ENCODE measurements at regions not wholly inside any gene's neighbourhood (a gene's known extent, or its start where the extent isn't known, plus 50 kb on each side); places are given as distances from the start of the nearest gene placed in this dataset.

DNA sequence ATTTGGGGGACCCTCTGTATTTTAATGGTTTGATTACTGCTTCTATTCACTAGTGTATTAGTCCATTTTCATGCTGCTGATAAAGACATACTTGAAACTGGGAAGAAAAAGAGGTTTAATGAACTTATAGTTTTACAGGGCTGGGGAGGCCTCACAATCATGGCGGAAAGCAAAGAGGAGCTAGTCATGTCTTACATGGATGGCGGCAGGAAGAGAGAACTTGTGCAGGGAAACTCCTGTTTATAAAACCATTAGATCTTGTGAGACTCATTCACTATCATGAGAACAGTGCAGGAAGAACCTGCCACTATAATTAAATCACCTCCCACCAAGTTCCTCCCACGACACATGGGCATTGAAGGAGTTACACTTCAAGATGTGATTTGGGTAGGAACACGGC is 464.5 kb upstream of the RGS18 start:
- Histone ChIP-seq H3K4me1 (no peaks in the 10 kb centered on the region), H3K4me3 (no peak overlapping the region), H3K36me3 (no peaks in the 10 kb centered on the region), H3K9me3 (no peaks in the 10 kb centered on the region), H3K27me3 (no peaks in the 10 kb centered on the region), H3K27ac (no peak overlapping the region)
- intact Hi-C loops (cut with DNase I) = loop anchor here (5.0 kb wide), 1 partner anchor 1131 kb away; no protein-coding TSS in a partner anchor
- TF ChIP-seq POLR2AphosphoS5 (IDR thresholded peaks at IDR 0.05; ENCODE audit: insufficient read depth in 1 of 2, low read depth in 1 of 2) = no peak
- TF ChIP-seq, protein P1, sequence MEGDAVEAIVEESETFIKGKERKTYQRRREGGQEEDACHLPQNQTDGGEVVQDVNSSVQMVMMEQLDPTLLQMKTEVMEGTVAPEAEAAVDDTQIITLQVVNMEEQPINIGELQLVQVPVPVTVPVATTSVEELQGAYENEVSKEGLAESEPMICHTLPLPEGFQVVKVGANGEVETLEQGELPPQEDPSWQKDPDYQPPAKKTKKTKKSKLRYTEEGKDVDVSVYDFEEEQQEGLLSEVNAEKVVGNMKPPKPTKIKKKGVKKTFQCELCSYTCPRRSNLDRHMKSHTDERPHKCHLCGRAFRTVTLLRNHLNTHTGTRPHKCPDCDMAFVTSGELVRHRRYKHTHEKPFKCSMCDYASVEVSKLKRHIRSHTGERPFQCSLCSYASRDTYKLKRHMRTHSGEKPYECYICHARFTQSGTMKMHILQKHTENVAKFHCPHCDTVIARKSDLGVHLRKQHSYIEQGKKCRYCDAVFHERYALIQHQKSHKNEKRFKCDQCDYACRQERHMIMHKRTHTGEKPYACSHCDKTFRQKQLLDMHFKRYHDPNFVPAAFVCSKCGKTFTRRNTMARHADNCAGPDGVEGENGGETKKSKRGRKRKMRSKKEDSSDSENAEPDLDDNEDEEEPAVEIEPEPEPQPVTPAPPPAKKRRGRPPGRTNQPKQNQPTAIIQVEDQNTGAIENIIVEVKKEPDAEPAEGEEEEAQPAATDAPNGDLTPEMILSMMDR (IDR thresholded peaks at IDR 0.05) = no peak
- TF ChIP-seq POLR2A (IDR thresholded peaks at IDR 0.05) = no peak
- DNase-seq (ENCODE audit: extremely low spot score in 2 of 2) = no peak

DNA sequence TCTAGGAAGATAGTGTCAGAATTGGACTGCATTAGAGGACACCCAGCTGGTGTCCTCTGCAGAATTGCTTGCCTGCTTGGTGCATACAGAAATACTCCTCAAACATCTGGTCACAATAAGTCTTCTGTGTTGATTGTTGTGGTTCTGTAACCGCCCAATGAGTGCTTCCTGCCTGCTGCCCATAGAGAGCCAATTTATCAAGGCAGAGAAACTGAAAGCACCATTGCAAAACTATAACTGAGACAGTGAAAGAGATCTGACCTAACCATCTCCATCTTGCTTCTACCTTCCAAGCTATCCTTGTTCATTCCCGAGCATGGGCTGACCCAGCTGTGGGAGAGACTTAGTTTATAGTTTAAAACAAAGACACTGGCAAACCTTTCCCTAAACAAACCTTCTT is 462.4 kb upstream of the RGS18 start:
- intact Hi-C loops (cut with DNase I) = no loop called here

DNA sequence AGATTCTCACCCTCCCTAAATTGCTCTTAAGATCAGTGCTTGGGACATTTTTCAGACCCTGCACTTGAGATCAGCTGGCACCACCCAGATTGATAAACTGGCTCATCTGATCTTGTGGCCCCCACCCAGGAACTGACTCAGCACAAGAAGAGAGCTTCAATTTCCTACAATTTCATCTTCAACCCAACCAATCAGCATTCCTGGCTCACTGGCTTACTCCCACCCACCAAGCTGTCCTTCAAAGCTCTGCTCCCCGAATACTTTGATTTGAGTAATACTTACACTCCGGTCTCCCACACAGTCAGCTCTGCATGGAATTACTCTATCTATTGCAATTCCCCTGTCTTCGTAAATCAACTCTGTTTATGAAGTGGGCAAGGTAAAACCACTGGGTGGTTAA is 461.9 kb upstream of the RGS18 start:
- H3K27ac ChIP-seq = no peak overlapping the region
- no peaks in the 10 kb centered on the region for H3K36me3 ChIP-seq
- H3K27me3 ChIP-seq = no peaks in the 10 kb centered on the region
- TF ChIP-seq POLR2AphosphoS5 (IDR thresholded peaks at IDR 0.05; ENCODE audit: insufficient read depth in 1 of 2, low read depth in 1 of 2) = no peak
- TF ChIP-seq, protein P1 (IDR thresholded peaks at IDR 0.05) = no peak
- no peak for TF ChIP-seq POLR2A (IDR thresholded peaks at IDR 0.05)
- intact Hi-C loops (cut with DNase I) = no loop called here
- no peak overlapping the region for H3K4me3 ChIP-seq
- DNase-seq (ENCODE audit: extremely low spot score in 2 of 2) = no peak
- no peaks in the 10 kb centered on the region for H3K9me3 ChIP-seq
- H3K4me1 ChIP-seq = no peaks in the 10 kb centered on the region

More for the DNA sequence above, 462.4 kb upstream of the RGS18 start:
- TF ChIP-seq, protein P1 (IDR thresholded peaks at IDR 0.05) = no peak
- TF ChIP-seq POLR2AphosphoS5 (IDR thresholded peaks at IDR 0.05; ENCODE audit: insufficient read depth in 1 of 2, low read depth in 1 of 2) (no peak), POLR2A (IDR thresholded peaks at IDR 0.05) (no peak)
- no peak overlapping the region for H3K4me3 ChIP-seq
- no peaks in the 10 kb centered on the region for H3K36me3 ChIP-seq
- no peak overlapping the region for H3K27ac ChIP-seq
- H3K27me3 ChIP-seq = no peaks in the 10 kb centered on the region
- no peak for DNase-seq (ENCODE audit: extremely low spot score in 2 of 2)
- no peaks in the 10 kb centered on the region for H3K4me1 ChIP-seq
- H3K9me3 ChIP-seq = no peaks in the 10 kb centered on the region

DNA sequence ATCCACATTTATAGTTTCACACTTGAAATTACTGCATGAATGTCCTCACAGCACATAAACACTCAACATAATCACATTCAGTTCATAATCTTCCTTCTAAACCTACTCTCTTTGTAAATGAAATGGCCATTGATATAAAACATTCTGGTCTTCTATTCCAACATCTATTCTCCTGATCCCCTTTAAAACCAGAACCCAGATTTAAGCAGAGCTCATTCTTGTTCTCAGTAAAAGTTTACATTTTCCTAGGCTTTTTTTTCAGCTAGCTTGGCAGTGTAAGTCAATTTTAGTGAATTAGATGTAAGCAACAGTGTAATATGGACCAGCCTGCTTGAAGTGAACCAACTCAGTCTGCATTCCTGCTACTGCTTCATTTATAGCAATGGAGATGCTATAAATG is 460.7 kb upstream of the RGS18 start:
- Histone ChIP-seq H3K36me3 (no peaks in the 10 kb centered on the region), H3K4me1 (no peaks in the 10 kb centered on the region), H3K9me3 (no peaks in the 10 kb centered on the region), H3K4me3 (no peak overlapping the region), H3K27ac (no peak overlapping the region), H3K27me3 (no peaks in the 10 kb centered on the region)
- no peak for DNase-seq (ENCODE audit: extremely low spot score in 2 of 2)
- intact Hi-C loops (cut with DNase I) = no loop called here
- TF ChIP-seq POLR2AphosphoS5 (IDR thresholded peaks at IDR 0.05; ENCODE audit: insufficient read depth in 1 of 2, low read depth in 1 of 2) (no peak), POLR2A (IDR thresholded peaks at IDR 0.05) (no peak)
- TF ChIP-seq, protein P1 (IDR thresholded peaks at IDR 0.05) = no peak

DNA sequence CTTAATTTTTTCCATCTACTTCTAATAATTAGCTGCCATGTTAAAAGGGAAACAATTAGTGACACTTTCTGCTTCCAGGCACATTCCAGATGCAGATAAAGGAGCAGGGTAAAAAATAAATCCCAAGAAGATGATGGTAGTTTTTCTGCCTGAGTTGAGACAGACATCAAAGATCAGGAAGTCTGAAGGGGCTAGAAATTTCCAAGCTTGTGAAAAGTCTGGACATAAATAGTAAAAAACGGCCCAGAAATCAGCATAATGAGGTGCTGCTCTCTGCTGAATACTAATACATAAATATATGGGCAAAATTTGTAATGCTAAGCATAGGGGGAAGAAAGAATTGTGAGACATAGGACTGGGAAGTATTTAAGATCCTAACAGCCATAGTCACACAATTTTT is 460.0 kb upstream of the RGS18 start:
- Histone ChIP-seq H3K4me3 (no peak overlapping the region), H3K27ac (no peak overlapping the region), H3K36me3 (no peaks in the 10 kb centered on the region), H3K9me3 (no peaks in the 10 kb centered on the region), H3K4me1 (no peaks in the 10 kb centered on the region), H3K27me3 (no peaks in the 10 kb centered on the region)
- DNase-seq (ENCODE audit: extremely low spot score in 2 of 2) = no peak
- TF ChIP-seq POLR2AphosphoS5 (IDR thresholded peaks at IDR 0.05; ENCODE audit: insufficient read depth in 1 of 2, low read depth in 1 of 2) (no peak), POLR2A (IDR thresholded peaks at IDR 0.05) (no peak)
- TF ChIP-seq, protein P1 (IDR thresholded peaks at IDR 0.05) = no peak
- intact Hi-C loops (cut with DNase I) = no loop called here

Measured in vagina (tissue), 2 donors.